Uterus (tissue), 2 donors: ENCODE measurements at regions not wholly inside any gene's neighbourhood (a gene's known extent, or its start where the extent isn't known, plus 50 kb on each side); places are given as distances from the start of the nearest gene placed in this dataset.

Experiments used
- POLR2A ChIP-seq, 2 donors: fragments of 450-650 bp; IDR thresholded peaks; one replicate each; pipeline ENCODE4 v1.6.1; 2016; ENCODE audit warnings: antibody characterized with exemption in 2 of 2, mild to moderate bottlenecking in 1 of 2, moderate library complexity in 1 of 2
- TF ChIP-seq, protein P1 (sequence below), 4 experiments: fragments of 200-600 bp in 2 of 4; fragments of 450-650 bp in 2 of 4; sonication (generic) in 2 of 4; IDR thresholded peaks; one replicate each; pipeline ENCODE4 v1.5.1; 2016 to 2019; ENCODE audit warnings: antibody characterized with exemption in 4 of 4, mild to moderate bottlenecking in 2 of 4, moderate library complexity in 1 of 4

DNA sequence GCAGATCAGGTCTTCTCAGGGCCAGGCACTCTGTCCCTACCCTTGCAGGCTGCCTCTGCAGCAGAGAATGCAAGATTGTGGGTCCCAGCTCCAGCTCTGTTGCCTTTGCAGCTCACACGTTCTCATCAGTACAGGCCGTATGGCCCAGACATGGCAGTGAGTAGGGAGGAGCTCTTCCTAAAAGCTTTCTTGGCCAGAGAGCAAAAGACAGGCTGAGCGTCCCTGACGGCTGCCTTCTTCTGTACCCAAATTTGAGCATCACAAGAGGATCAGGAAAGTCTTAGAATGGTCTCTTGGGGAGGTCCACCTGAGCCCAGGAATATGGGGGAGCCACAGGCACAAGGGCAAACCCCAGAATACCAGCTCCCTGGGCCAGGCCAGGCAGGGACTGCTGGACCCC lies 266.3 kb upstream of the ZMIZ1 start:
- TF ChIP-seq, protein P1, sequence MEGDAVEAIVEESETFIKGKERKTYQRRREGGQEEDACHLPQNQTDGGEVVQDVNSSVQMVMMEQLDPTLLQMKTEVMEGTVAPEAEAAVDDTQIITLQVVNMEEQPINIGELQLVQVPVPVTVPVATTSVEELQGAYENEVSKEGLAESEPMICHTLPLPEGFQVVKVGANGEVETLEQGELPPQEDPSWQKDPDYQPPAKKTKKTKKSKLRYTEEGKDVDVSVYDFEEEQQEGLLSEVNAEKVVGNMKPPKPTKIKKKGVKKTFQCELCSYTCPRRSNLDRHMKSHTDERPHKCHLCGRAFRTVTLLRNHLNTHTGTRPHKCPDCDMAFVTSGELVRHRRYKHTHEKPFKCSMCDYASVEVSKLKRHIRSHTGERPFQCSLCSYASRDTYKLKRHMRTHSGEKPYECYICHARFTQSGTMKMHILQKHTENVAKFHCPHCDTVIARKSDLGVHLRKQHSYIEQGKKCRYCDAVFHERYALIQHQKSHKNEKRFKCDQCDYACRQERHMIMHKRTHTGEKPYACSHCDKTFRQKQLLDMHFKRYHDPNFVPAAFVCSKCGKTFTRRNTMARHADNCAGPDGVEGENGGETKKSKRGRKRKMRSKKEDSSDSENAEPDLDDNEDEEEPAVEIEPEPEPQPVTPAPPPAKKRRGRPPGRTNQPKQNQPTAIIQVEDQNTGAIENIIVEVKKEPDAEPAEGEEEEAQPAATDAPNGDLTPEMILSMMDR (IDR thresholded peaks at IDR 0.05) = no peak
- no peak for TF ChIP-seq POLR2A (IDR thresholded peaks at IDR 0.05)
